ENCODE measurements at regions not wholly inside any gene's neighbourhood (a gene's known extent, or its start where the extent isn't known, plus 50 kb on each side); places are given as distances from the start of the nearest gene placed in this dataset.
A peak's percentile ranks its signal among the peaks of the same experiment; 100 is the strongest.

- no peak for DNase-seq
These were observed 473.6 kb downstream of the RMST start for GRCh38 chr12:97936165-97936564.

- DNase-seq = peak in 1 of 2 experiments; percentile 35
These were observed 475.4 kb downstream of the RMST start for GRCh38 chr12:97938031-97938430.

- no peak for DNase-seq
These were observed 476.6 kb downstream of the RMST start for GRCh38 chr12:97939156-97939555.

- DNase-seq = no peak
These were observed 477.5 kb downstream of the RMST start for GRCh38 chr12:97940105-97940504.

- peak in 1 of 2 experiments; percentile 15 for DNase-seq
These were observed 478.0 kb downstream of the RMST start for GRCh38 chr12:97940629-97941028.

- DNase-seq = no peak
These were observed 479.2 kb downstream of the RMST start for GRCh38 chr12:97941686-97942354.

- DNase-seq = no peak
These were observed 480.8 kb downstream of the RMST start for GRCh38 chr12:97943359-97943758.

GRCh38 chr12:97944576-97944975 lies 482.0 kb downstream of the RMST start:
- no peak for DNase-seq

GRCh38 chr12:97946701-97947100 lies 484.1 kb downstream of the RMST start:
- no peak for DNase-seq

GRCh38 chr12:97948591-97948990 lies 486.0 kb downstream of the RMST start:
- no peak for DNase-seq

- no peak for DNase-seq
These were observed 488.6 kb downstream of the RMST start for GRCh38 chr12:97951239-97951638.

GRCh38 chr12:97951717-97952116 lies 489.1 kb downstream of the RMST start:
- peak in 1 of 2 experiments; percentile 3 for DNase-seq

- DNase-seq = no peak
These were observed 494.5 kb downstream of the RMST start for GRCh38 chr12:97957109-97957508.

GRCh38 chr12:97960225-97960624 lies 497.6 kb downstream of the RMST start:
- DNase-seq = no peak

GRCh38 chr12:97960741-97961608 lies 498.4 kb downstream of the RMST start:
- peak in 1 of 2 experiments; percentile 13 for DNase-seq

GRCh38 chr12:97967831-97968230 lies 505.2 kb downstream of the RMST start:
- peak in 1 of 2 experiments; percentile 52 for DNase-seq

- peak; percentile 51 to 74 for DNase-seq
These were observed 506.1 kb downstream of the RMST start for GRCh38 chr12:97968641-97969197.

- DNase-seq = no peak
These were observed 515.3 kb downstream of the RMST start for GRCh38 chr12:97977870-97978405.

GRCh38 chr12:97982684-97983083 lies 520.1 kb downstream of the RMST start:
- DNase-seq = no peak

- DNase-seq = no peak
These were observed 521.2 kb downstream of the RMST start for GRCh38 chr12:97983796-97984195.

- DNase-seq = no peak
These were observed 521.8 kb downstream of the RMST start for GRCh38 chr12:97984436-97984835.

GRCh38 chr12:97984974-97985580 lies 522.5 kb downstream of the RMST start:
- DNase-seq = peak; percentile 96 to 98

- no peak for DNase-seq
These were observed 523.2 kb downstream of the RMST start for GRCh38 chr12:97985834-97986233.
